CD4-positive, alpha-beta T cell treated with Interleukin-21 for 1 hour (primary cell): ENCODE measurements at regions not wholly inside any gene's neighbourhood (a gene's known extent, or its start where the extent isn't known, plus 50 kb on each side); places are given as distances from the start of the nearest gene placed in this dataset.

Source experiments
- DNase-seq: peaks from one replicate; pipeline ENCODE4 v3.0.0-alpha.2; 2020

DNA sequence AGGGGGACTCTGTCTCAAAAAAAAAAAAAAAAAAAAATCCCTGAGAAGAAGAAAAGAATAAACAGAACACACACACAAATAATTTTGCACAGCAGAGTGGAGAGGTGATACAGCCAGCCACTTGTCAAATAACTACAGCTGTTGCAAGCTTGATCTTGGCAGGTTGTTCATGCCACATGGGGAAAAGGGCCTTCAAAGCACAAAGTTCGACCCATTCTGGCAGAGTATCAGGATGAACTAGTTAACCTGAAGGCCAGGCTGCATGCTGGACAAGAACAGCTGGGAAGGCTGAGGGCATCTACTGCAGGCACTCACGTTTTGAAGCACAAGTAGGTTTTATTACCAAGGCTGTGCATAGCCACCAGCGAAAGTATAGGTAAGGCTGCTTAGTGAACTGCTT is 104.1 kb downstream of the KCTD15 start:
- no peak for DNase-seq

- no peak for DNase-seq
Observed at GRCh38 chr19:33902395-33902794, 105.7 kb downstream of the KCTD15 start.

DNA sequence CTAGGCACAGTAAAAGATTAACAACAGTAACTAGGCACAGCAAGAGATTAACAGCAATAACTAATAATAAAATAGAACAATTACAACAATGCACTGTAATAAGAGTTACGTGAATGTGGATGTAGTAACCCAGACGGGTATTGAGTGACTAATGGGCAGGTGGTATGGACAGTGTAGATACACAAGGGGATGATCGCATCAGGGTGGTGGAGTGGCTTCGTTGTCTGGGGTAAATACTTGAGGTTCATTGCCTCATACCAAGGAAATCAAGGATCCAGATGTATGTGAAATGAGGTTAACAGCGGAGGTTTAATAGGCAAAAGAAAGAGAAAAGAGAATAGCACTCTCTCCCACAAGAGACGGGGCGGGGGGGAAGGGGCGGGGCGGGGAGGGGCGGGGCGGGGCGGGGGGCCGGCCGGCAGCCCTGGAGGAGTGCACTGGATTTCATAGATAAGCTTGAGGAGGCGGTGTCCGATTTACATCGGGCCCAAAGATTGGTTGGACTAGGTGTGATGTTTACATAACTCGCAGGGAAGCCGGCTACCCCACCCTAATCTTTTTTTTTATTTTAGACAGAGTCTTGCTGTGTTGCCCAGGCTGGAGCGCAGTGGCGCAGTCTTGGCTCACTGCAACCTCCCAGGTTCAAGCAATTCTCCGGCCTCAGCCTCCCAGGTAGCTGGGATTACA is 106.3 kb downstream of the KCTD15 start:
- no peak for DNase-seq

GRCh38 chr19:33903489-33903850 is 106.8 kb downstream of the KCTD15 start:
- no peak for DNase-seq

DNA sequence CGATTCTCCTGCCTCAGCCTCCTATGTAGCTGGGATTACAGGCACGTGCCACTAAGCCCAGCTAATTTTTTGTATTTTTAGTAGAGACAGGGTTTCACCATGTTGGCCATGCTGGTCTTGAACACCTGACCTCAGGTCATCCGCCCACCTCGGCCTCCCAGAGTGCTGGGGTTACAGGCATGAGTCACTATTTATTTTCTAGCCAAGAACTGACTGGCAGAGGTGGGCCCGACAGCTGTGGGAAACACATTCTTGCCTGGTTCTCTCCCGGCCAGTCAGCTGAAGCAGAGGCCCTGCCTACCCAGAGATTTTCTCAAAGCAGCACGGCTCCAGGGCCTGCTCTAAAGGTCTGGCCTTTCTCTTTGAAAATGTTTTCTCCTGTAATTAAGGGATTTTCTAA is 108.0 kb downstream of the KCTD15 start:
- no peak for DNase-seq

- no peak for DNase-seq
Observed at GRCh38 chr19:33905473-33905936, 108.8 kb downstream of the KCTD15 start.

GRCh38 chr19:33905937-33906577 is 109.4 kb downstream of the KCTD15 start:
- no peak for DNase-seq

- DNase-seq: no peak
Observed at GRCh38 chr19:33906578-33907335, 110.1 kb downstream of the KCTD15 start.

GRCh38 chr19:33910922-33911321 is 114.3 kb downstream of the KCTD15 start:
- DNase-seq: no peak

- DNase-seq: no peak
Observed at GRCh38 chr19:33914599-33914998, 117.9 kb downstream of the KCTD15 start.

- DNase-seq: no peak
Observed at GRCh38 chr19:33916792-33917191, 120.1 kb downstream of the KCTD15 start.

GRCh38 chr19:33919291-33919690 is 122.6 kb downstream of the KCTD15 start:
- no peak for DNase-seq

DNA sequence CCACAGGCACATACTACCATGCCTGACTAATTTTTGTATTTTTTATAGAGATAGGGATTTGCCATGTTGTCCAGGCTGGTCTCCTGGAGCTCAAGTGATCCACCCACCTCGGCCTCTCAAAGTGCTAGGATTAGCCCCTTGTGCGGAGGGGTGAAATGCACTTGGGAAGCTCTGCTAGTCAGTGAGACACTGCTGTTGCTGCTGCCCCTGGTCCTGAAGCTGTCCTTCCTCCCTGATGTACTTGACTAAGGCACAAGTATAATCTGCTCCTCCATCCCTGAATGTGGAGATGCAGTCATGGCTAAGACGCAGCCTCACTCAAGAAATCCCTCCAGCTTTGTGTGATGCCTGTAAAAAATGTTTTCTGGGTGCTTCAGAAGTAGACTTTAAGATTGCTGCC is 124.5 kb downstream of the KCTD15 start:
- no peak for DNase-seq

- no peak for DNase-seq
Observed at GRCh38 chr19:33926306-33926705, 129.6 kb downstream of the KCTD15 start.

DNA sequence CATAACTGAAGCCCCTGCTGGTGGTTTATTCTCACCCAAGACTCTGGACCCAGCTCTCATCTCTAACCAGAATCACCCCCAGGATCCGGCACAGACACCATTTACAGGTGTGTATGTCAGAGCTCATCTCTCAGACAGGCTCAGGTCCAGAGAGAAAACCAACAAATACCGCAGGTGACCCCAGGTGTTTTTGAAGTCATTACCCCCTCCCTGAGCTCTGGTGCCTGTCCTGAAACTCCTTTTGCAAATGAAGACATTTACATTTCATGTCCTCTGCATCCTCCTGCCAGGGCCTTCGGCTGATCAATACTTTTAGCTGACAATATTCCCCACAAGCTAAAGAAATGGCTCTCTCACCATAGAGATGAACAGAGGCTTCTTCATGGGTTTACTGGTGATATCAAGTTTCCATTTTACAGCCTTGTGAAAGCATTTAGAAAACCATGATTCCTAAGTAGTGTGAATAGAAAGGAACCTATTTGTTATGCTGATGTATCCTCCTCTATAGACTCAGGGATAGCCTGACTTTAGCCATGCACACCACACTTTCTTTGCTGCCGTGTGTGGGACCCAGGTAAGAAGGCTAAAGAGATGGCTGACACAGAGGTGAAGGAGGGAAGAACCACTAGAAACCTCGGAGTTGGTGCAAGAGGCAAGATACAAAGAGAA is 131.3 kb downstream of the KCTD15 start:
- DNase-seq: no peak

GRCh38 chr19:33928458-33928950 is 131.8 kb downstream of the KCTD15 start:
- no peak for DNase-seq

- DNase-seq: no peak
Observed at GRCh38 chr19:33933931-33934330, 137.3 kb downstream of the KCTD15 start.

DNA sequence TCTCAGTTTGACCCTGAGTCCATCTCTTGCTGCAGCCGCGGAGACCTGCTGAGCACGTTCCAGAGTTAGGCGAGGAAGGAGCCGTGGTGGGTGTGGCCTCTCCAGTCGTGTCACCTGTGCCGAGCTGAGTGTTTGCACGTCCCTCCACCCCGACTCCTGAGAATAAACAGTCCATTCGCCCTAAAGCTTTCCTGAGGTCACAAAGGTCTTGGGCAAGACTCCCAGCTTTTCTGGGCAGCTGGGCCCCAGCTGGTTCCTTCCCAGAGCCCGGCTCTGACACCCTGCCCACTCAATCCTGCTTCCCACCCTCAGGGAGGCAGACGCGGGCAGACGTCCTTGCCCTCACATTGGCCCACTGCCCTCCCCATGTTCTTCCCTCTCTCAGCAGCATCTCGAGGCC is 142.2 kb downstream of the KCTD15 start:
- DNase-seq: no peak

DNA sequence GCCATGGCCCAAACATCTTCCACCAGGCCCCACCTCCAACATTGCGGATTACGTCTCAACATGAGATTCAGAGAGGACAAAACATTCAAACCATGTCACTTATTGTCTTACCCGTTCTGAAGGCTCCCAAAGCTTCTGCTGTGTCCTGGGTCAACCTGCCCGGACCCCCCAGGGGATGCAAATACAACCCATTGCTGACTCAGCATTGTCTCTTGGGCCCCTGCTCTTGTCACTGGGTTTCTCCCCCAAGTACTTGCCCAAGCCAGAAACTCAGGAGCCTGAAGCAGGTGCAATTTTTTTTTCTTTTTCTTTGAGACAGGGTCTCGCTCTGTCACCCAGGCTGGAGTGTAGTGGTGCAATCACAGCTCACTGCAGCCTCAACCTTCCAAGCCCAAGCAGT is 144.5 kb downstream of the KCTD15 start:
- DNase-seq: no peak

GRCh38 chr19:33946535-33947264 is 150.0 kb downstream of the KCTD15 start:
- DNase-seq: no peak

- no peak for DNase-seq
Observed at GRCh38 chr19:33947265-33947964, 150.7 kb downstream of the KCTD15 start.
